Karpas-422 (cell line): ENCODE measurements at regions not wholly inside any gene's neighbourhood (a gene's known extent, or its start where the extent isn't known, plus 50 kb on each side); places are given as distances from the start of the nearest gene placed in this dataset.

Experiments used
- DNase-seq: peaks from one replicate; pipeline ENCODE4 v3.0.0-alpha.2; 2015
- H2AFZ ChIP-seq: fragments of 200-600 bp; sonication (generic); 2 replicates; pipeline ENCODE4 v1.6.1; 2014; ENCODE audit warnings: antibody characterized with exemption, low read length, mixed read lengths
- H3K27ac ChIP-seq: fragments of 200-600 bp; sonication (generic); 2 replicates; pipeline ENCODE4 v1.5.1; 2014; ENCODE audit warnings: mild to moderate bottlenecking, low read length, moderate library complexity
- H3K27me3 ChIP-seq: fragments of 200-600 bp; sonication (generic); 2 replicates; pipeline ENCODE4 v1.6.1; 2014; ENCODE audit warnings: low read length, mixed read lengths
- H3K36me3 ChIP-seq: fragments of 200-600 bp; sonication (generic); 2 replicates; pipeline ENCODE4 v1.6.1; 2014; ENCODE audit warnings: low read length, mixed read lengths; ENCODE audit not compliant: insufficient read depth
- H3K4me1 ChIP-seq: fragments of 200-600 bp; sonication (generic); 2 replicates; pipeline ENCODE4 v1.6.1; 2014; ENCODE audit warnings: mild to moderate bottlenecking, low read length, mixed read lengths
- H3K4me2 ChIP-seq: fragments of 200-600 bp; sonication (generic); 2 replicates; pipeline ENCODE4 v1.6.1; 2014; ENCODE audit warnings: low read length, low read depth, mild to moderate bottlenecking; ENCODE audit not compliant: poor library complexity, severe bottlenecking
- H3K4me3 ChIP-seq: fragments of 200-600 bp; sonication (generic); 2 replicates; pipeline ENCODE4 v1.5.1; 2014; ENCODE audit warnings: mild to moderate bottlenecking, antibody characterized with exemption, low read length, mixed read lengths
- H3K79me2 ChIP-seq: fragments of 200-600 bp; sonication (generic); 2 replicates; pipeline ENCODE4 v1.6.1; 2014; ENCODE audit warnings: mild to moderate bottlenecking, low read length, mixed read lengths
- H3K9ac ChIP-seq: fragments of 200-600 bp; sonication (generic); 2 replicates; pipeline ENCODE4 v1.6.0; 2014; ENCODE audit warnings: low read length
- H3K9me2 ChIP-seq: fragments of 200-600 bp; sonication (generic), shearing (Covaris generic); replicated peaks from 2 replicates; pipeline ENCODE4 v1.6.0; 2014; ENCODE audit warnings: mild to moderate bottlenecking, low read length, moderate library complexity; ENCODE audit not compliant: insufficient read depth
- H3K9me3 ChIP-seq: fragments of 300-700, 200-600 bp; sonication (generic); 2 replicates; pipeline ENCODE4 v1.6.1; 2014; ENCODE audit warnings: low read length, mixed read lengths
- H4K20me1 ChIP-seq: fragments of 200-600 bp; sonication (generic); 2 replicates; pipeline ENCODE4 v1.6.1; 2014; ENCODE audit warnings: mild to moderate bottlenecking, antibody characterized with exemption, low read length, low read depth; ENCODE audit not compliant: insufficient read depth

GRCh38 chrX:45885931-45886330 lies 659.3 kb downstream of the ZNF674 start:
- Histone ChIP-seq H3K4me1 (no peaks in the 10 kb centered on the region), H3K9me3 (no peaks in the 10 kb centered on the region), H3K9me2 (no peaks in the 10 kb centered on the region), H3K9ac (no peak overlapping the region), H3K36me3 (no peaks in the 10 kb centered on the region), H3K27ac (no peak overlapping the region), H3K27me3 (no peaks in the 10 kb centered on the region), H3K4me3 (no peak overlapping the region), H2AFZ (no peak overlapping the region), H3K79me2 (no peaks in the 10 kb centered on the region), H4K20me1 (no peaks in the 10 kb centered on the region), H3K4me2 (no peak overlapping the region)
- DNase-seq = no peak

GRCh38 chrX:45879512-45879911 lies 665.7 kb downstream of the ZNF674 start:
- no peak overlapping the region for H3K9ac ChIP-seq
- H3K9me3 ChIP-seq = no peaks in the 10 kb centered on the region
- no peak for DNase-seq
- H3K79me2 ChIP-seq = no peaks in the 10 kb centered on the region
- no peaks in the 10 kb centered on the region for H3K4me1 ChIP-seq
- H3K4me3 ChIP-seq = no peak overlapping the region
- H3K36me3 ChIP-seq = no peaks in the 10 kb centered on the region
- H3K9me2 ChIP-seq = no peaks in the 10 kb centered on the region
- H3K4me2 ChIP-seq = no peak overlapping the region
- no peak overlapping the region for H2AFZ ChIP-seq
- no peaks in the 10 kb centered on the region for H4K20me1 ChIP-seq
- no peak overlapping the region for H3K27ac ChIP-seq
- no peaks in the 10 kb centered on the region for H3K27me3 ChIP-seq

GRCh38 chrX:45876206-45876605 lies 669.0 kb downstream of the ZNF674 start:
- H3K36me3 ChIP-seq = no peaks in the 10 kb centered on the region
- no peak overlapping the region for H3K27ac ChIP-seq
- no peaks in the 10 kb centered on the region for H3K79me2 ChIP-seq
- no peaks in the 10 kb centered on the region; the same call in 1 of the 2 replicates for H3K9me3 ChIP-seq
- no peaks in the 10 kb centered on the region for H3K4me1 ChIP-seq
- H3K4me2 ChIP-seq = no peak overlapping the region
- H4K20me1 ChIP-seq = no peaks in the 10 kb centered on the region
- H2AFZ ChIP-seq = no peak overlapping the region
- H3K4me3 ChIP-seq = no peak overlapping the region
- no peaks in the 10 kb centered on the region for H3K9me2 ChIP-seq
- H3K27me3 ChIP-seq = no peaks in the 10 kb centered on the region
- DNase-seq = no peak
- no peak overlapping the region for H3K9ac ChIP-seq

- H3K9me2 ChIP-seq = no peaks in the 10 kb centered on the region
- H3K36me3 ChIP-seq = no peaks in the 10 kb centered on the region
- H2AFZ ChIP-seq = no peak overlapping the region
- H3K27me3 ChIP-seq = no peaks in the 10 kb centered on the region
- no peaks in the 10 kb centered on the region for H3K4me1 ChIP-seq
- H3K27ac ChIP-seq = no peak overlapping the region
- H3K9ac ChIP-seq = no peak overlapping the region
- H3K9me3 ChIP-seq = no peaks in the 10 kb centered on the region; the same call in 1 of the 2 replicates
- no peak overlapping the region for H3K4me3 ChIP-seq
- H4K20me1 ChIP-seq = no peaks in the 10 kb centered on the region
- no peak for DNase-seq
- H3K4me2 ChIP-seq = no peak overlapping the region
- no peaks in the 10 kb centered on the region for H3K79me2 ChIP-seq
Observed at GRCh38 chrX:45873781-45874180, 671.4 kb downstream of the ZNF674 start.

GRCh38 chrX:45872480-45872879 lies 671.8 kb upstream of the DIPK2B start:
- no peaks in the 10 kb centered on the region for H3K79me2 ChIP-seq
- no peak overlapping the region for H2AFZ ChIP-seq
- H3K36me3 ChIP-seq = no peaks in the 10 kb centered on the region
- no peak overlapping the region for H3K9ac ChIP-seq
- no peak for DNase-seq
- H3K27me3 ChIP-seq = no peaks in the 10 kb centered on the region
- H3K4me3 ChIP-seq = no peak overlapping the region
- H4K20me1 ChIP-seq = no peaks in the 10 kb centered on the region
- H3K9me3 ChIP-seq = no peaks in the 10 kb centered on the region; the same call in 1 of the 2 replicates
- H3K4me1 ChIP-seq = no peaks in the 10 kb centered on the region
- H3K9me2 ChIP-seq = no peaks in the 10 kb centered on the region
- H3K4me2 ChIP-seq = no peak overlapping the region
- no peak overlapping the region for H3K27ac ChIP-seq

- Histone ChIP-seq H3K79me2 (no peaks in the 10 kb centered on the region), H3K36me3 (no peaks in the 10 kb centered on the region), H3K9me2 (no peaks in the 10 kb centered on the region), H3K4me3 (no peak overlapping the region), H3K4me2 (no peak overlapping the region), H3K27me3 (no peaks in the 10 kb centered on the region), H4K20me1 (no peaks in the 10 kb centered on the region), H2AFZ (no peak overlapping the region), H3K27ac (no peak overlapping the region), H3K4me1 (no peaks in the 10 kb centered on the region), H3K9me3 (no peaks in the 10 kb centered on the region; the same call in 1 of the 2 replicates), H3K9ac (no peak overlapping the region)
- DNase-seq = no peak
Observed at GRCh38 chrX:45868425-45868824, 667.7 kb upstream of the DIPK2B start.

GRCh38 chrX:45862801-45863200 lies 662.1 kb upstream of the DIPK2B start:
- Histone ChIP-seq H3K36me3 (no peaks in the 10 kb centered on the region), H3K4me2 (no peak overlapping the region), H3K9me3 (no peaks in the 10 kb centered on the region), H3K4me1 (no peaks in the 10 kb centered on the region), H3K27ac (no peak overlapping the region), H3K4me3 (no peak overlapping the region), H2AFZ (no peak overlapping the region), H3K79me2 (no peaks in the 10 kb centered on the region), H3K9me2 (no peaks in the 10 kb centered on the region), H3K27me3 (no peaks in the 10 kb centered on the region), H4K20me1 (no peaks in the 10 kb centered on the region), H3K9ac (no peak overlapping the region)
- no peak for DNase-seq

GRCh38 chrX:45860450-45860849 lies 659.8 kb upstream of the DIPK2B start:
- Histone ChIP-seq H3K27me3 (no peaks in the 10 kb centered on the region), H3K4me3 (no peak overlapping the region), H4K20me1 (no peaks in the 10 kb centered on the region), H2AFZ (no peak overlapping the region), H3K4me1 (no peaks in the 10 kb centered on the region), H3K9ac (no peak overlapping the region), H3K79me2 (no peaks in the 10 kb centered on the region), H3K27ac (no peak overlapping the region), H3K4me2 (no peak overlapping the region), H3K36me3 (no peaks in the 10 kb centered on the region), H3K9me3 (no peaks in the 10 kb centered on the region), H3K9me2 (no peaks in the 10 kb centered on the region)
- DNase-seq = no peak

- no peaks in the 10 kb centered on the region for H3K79me2 ChIP-seq
- DNase-seq = no peak
- H3K9me2 ChIP-seq = no peaks in the 10 kb centered on the region
- no peak overlapping the region for H3K4me2 ChIP-seq
- H3K9me3 ChIP-seq = no peaks in the 10 kb centered on the region
- no peak overlapping the region for H3K27ac ChIP-seq
- H2AFZ ChIP-seq = no peak overlapping the region
- H3K4me1 ChIP-seq = no peaks in the 10 kb centered on the region
- H3K36me3 ChIP-seq = no peaks in the 10 kb centered on the region
- no peak overlapping the region for H3K9ac ChIP-seq
- H3K4me3 ChIP-seq = no peak overlapping the region
- no peaks in the 10 kb centered on the region for H4K20me1 ChIP-seq
- no peaks in the 10 kb centered on the region for H3K27me3 ChIP-seq
Observed at GRCh38 chrX:45859407-45859806, 658.7 kb upstream of the DIPK2B start.
